AG09319 (cell line): ENCODE measurements at regions not wholly inside any gene's neighbourhood (a gene's known extent, or its start where the extent isn't known, plus 50 kb on each side); places are given as distances from the start of the nearest gene placed in this dataset.

Experiments
- DNase-seq: peaks from one replicate; pipeline ENCODE4 v3.0.0-alpha.2; 2010; ENCODE audit warnings: low read depth; ENCODE audit errors: extremely low read depth
- CTCF ChIP-seq: IDR thresholded peaks from 2 replicates; pipeline ENCODE4 v1.5.1; 2011; ENCODE audit warnings: low read depth, mild to moderate bottlenecking, inconsistent platforms, low read length, moderate library complexity

GRCh38 chr16:74029115-74029792 lies 267.4 kb upstream of the PSMD7 start:
- DNase-seq, result no peak
- TF ChIP-seq CTCF, result no peak

GRCh38 chr16:74026373-74027281 lies 270.0 kb upstream of the PSMD7 start:
- DNase-seq, result no peak
- TF ChIP-seq CTCF, result no peak

GRCh38 chr16:74024953-74025352 lies 271.7 kb upstream of the PSMD7 start:
- no peak for TF ChIP-seq CTCF
- no peak for DNase-seq

GRCh38 chr16:74020095-74020670 lies 276.4 kb upstream of the PSMD7 start:
- DNase-seq, result no peak
- no peak for TF ChIP-seq CTCF

GRCh38 chr16:74019612-74020011 lies 277.0 kb upstream of the PSMD7 start:
- no peak for TF ChIP-seq CTCF
- no peak for DNase-seq

- no peak for TF ChIP-seq CTCF
- no peak for DNase-seq
These were observed 280.7 kb upstream of the PSMD7 start for GRCh38 chr16:74015953-74016352.

- DNase-seq, result no peak
- no peak for TF ChIP-seq CTCF
These were observed 297.9 kb upstream of the PSMD7 start for GRCh38 chr16:73998707-73999106.
